ENCODE measurements at regions not wholly inside any gene's neighbourhood (a gene's known extent, or its start where the extent isn't known, plus 50 kb on each side); places are given as distances from the start of the nearest gene placed in this dataset.

DNA sequence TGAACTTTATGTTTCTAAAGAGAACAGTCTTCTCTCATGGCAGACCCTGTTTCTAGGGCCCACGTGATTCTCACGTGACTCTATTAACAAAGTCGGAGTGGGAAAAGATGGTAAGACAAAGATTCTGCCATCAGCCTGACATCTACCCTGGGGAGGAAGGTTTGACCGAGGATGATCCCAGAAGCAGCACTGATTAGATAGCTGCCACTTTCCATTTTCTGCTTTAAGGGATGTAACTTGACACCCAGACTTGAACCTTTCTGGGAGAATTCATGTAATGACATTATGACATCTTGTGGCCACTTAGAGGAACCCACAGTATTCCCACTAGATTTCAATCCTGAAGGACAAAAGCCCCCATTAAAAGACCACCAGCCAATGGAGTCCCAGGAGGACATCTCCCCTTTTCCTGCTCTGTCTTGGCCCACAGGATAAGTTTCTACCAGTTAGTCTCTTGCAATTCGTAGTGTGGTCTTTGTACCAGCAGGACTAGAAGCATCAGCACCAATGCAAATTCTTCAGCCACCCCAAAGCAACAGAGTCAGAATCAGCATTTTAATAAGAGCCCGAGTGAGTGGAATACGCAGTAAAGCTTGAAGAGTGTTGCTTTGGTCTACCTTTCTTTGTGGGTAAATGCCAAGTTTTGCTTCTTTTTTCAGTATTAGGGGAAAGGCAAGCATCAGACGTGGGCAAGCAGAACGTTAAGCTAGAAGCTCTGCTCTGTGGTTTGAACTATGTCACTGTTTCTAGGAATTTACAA lies 480.5 kb upstream of the PROK2 start:
- DNase-seq = no peak

DNA sequence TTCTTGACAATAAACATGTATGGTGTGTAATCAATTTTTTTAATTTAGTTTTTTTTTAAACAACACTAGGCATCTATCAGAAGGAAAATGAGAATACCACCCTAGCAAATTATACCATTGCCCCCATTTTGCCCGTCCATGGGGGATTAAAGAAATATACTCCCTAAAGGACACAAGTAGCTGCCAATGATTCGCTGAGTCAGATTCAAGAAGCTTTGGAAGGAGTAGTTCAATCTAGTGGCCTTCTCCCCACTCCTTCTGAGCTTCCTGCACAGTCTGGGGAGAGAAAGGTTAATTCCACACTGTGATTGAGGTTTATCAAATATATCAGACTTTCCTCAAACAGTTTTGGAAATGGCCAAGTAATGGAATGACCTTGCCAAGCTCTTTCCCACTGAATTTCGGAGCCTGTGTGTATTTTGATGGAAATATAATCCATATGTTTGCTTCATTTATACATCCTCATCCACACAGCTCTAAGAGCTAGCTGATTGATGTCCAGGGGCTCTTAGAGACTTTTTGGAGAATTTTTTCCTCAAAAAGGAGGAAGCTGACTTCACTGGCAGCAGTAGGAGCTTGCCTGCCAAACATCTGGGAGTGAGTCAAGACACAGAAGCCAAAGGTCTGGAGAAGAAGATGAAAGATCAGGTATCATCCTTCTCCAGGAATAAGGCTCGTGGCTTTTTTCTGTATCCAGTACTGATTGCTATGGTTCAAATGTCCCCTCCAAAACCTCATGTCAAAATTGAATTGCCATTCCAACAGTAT lies 478.5 kb upstream of the PROK2 start:
- DNase-seq = no peak

- no peak for DNase-seq
Observed at GRCh38 chr3:72262736-72263135, 477.8 kb upstream of the PROK2 start.

DNA sequence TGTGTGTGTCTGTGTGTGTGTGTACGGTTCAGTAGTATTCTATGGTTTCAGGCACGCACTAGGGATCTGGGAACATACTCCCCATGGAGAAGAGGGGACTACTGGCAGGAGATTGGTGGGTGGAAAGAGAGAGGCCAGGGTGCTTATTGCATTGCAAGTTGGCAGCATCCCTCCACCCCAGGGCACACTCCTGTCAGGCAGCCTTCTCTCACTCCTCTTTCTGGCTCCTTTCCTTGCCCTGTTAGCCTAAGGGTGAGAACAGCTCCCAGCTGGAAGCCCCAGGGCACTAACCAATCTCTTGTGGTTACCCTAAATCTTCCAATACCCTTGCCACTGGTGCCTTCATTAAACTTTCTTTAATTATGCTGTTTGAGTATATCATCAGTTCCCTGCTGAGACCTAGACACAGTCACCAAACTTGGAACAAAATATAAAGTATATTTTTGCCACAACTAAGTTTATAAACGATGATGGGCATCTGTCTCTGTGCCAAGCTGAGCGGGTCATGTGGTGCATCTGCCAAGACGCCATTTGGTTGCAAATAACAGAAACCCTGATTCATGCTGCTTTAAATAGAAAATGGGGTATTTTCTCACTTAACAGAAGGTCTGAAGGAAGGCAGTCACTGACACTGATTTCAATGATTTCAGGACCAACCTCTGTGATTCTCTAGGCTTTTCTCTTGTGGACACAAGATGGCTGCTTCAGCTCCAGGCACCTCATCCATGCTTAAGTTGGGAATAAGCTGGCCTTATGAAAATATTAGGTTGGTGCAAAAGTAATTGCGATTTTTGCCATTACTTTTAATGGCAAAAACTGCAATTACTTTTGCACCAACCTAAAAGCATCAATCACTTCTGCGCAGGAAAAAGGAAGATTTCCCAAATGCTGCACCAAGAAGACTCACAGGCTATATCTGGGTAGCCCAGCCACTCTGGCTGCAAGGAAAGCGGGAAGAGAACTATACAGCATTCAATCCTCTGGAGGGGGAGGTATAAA lies 476.9 kb upstream of the PROK2 start:
- DNase-seq = no peak

- DNase-seq = no peak
Observed at GRCh38 chr3:72260588-72260910, 475.6 kb upstream of the PROK2 start.

GRCh38 chr3:72259755-72260587 lies 475.0 kb upstream of the PROK2 start:
- no peak for DNase-seq

- no peak for DNase-seq
Observed at GRCh38 chr3:72258361-72259141, 473.6 kb upstream of the PROK2 start.

- DNase-seq = no peak
Observed at GRCh38 chr3:72257738-72258137, 472.8 kb upstream of the PROK2 start.

GRCh38 chr3:72257203-72257602 lies 472.3 kb upstream of the PROK2 start:
- DNase-seq = no peak

DNA sequence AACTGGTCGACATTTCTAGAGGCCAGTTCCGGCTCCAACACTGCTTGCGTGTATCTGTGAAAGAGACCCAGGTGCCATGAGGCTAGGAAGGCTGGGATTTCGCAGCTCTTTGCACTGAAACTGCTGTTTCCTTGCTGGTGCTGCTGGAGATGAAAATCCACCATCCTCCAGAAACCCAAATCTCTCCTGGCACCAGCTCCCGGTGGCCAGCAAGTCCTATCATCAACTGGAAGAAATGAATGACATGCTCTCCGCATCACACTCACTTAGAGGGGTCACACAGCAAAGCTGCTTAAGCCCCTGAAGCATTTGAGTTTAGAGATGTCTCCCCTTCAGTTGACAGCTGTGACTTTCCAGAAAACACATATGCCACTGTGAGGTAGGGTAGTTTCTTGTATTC lies 471.8 kb upstream of the PROK2 start:
- DNase-seq = no peak

GRCh38 chr3:72255791-72256559 lies 471.0 kb upstream of the PROK2 start:
- no peak for DNase-seq

DNA sequence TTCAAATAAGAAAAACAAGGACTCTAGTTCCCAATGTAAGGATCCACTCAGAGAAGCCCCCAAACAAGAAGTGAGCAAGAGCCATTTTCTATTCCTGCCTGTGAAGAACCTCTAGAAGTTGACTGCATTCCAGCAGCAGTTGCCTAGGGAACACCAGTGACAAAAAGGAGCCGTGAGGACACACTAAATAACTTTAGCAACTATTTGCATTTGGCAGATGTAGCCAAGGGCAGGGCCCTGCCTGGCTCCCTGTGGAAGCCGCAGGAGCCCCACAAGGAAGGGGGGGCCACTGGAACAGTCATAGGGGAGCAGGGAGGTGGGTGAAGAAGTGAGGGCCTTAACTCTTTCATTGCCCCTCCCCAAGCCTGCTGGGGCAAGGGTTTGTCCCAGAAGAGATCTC lies 470.2 kb upstream of the PROK2 start:
- DNase-seq = no peak

GRCh38 chr3:72254483-72254882 lies 469.5 kb upstream of the PROK2 start:
- DNase-seq = no peak

GRCh38 chr3:72250725-72251124 lies 465.8 kb upstream of the PROK2 start:
- DNase-seq = no peak

DNA sequence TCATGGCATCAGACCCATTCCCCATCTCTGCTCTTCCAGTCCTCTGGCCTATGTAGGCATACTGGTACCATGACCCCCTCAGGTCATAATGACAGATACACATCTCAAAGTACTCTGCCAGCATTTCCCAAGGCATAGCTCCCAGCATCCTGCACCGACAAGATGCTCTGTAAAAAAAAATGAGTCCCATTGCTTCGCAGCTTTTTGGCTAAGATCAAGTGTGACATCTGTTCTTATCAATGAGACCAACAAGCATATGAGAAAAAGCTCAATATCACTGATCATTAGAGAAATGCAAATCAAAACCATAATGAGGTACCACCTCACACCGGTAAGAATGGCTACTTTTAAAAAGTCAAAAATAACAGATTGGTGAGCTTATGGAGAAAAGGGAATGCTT lies 463.9 kb upstream of the PROK2 start:
- DNase-seq = no peak

GRCh38 chr3:72248389-72248761 lies 463.4 kb upstream of the PROK2 start:
- no peak for DNase-seq

GRCh38 chr3:72247645-72248388 lies 462.9 kb upstream of the PROK2 start:
- DNase-seq = no peak

DNA sequence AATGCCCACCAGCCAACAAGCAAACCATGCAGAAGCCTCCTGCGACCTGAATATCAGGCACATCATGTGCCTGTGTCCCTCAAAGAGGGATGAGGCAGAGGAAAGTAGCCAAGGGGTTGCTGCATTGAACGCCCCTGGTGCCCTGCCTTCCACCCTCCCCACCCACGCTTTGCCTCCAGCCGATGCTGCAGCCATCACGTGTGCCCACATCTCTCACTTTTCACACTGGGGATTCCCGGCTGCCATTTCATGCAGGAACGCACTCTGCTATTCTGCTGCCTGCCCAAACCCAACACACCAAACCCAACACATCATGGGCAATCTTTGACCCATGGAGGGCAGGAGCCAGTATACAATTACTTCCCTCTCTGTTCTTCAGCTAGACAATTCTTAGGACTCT lies 462.2 kb upstream of the PROK2 start:
- DNase-seq = no peak

GRCh38 chr3:72246685-72247084 lies 461.7 kb upstream of the PROK2 start:
- no peak for DNase-seq

DNA sequence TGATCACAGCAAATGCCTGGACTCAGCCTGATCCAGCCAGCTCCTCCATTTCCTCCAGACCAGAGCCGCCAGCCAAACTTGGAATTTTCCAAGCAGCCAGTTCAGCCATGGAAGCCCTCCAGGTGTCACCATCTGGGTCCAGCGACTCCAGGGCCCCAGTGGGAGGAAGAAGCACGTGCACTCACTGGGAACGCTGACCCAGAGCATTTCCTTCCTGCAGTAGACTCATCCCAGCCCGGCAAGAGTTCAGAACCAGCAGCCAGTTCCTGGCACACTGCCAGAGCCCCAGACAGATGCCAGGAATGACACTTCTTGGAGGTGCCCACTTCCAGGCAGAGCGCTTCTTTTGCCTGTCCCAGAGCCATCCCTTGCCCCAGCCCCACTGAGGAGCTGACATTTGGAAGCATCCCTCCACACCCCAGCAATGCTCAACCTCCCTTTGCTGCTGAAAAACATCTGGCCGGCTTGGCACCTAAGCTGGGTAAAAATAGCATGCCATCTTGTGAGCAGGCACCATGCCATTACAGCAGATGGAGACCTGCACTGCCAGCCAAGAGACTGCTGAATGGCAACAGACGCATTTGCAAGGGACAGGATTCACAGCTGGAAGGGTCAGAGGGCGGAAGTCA lies 460.3 kb upstream of the PROK2 start:
- no peak for DNase-seq

Measured in NCI-H1930 (cell line).